ENCODE measurements at regions not wholly inside any gene's neighbourhood (a gene's known extent, or its start where the extent isn't known, plus 50 kb on each side); places are given as distances from the start of the nearest gene placed in this dataset.

- TF ChIP-seq EGR1 (IDR thresholded peaks at IDR 0.05; ENCODE audit: low read depth in 2 of 2) = no peak
- no peak for TF ChIP-seq GABPA (IDR thresholded peaks at IDR 0.05 in 1 of 2, conservative IDR thresholded peaks at IDR 0.05 in 1 of 2)
- no peak for TF ChIP-seq RAD21 (IDR thresholded peaks at IDR 0.05)
- TF ChIP-seq HNF4A (conservative IDR thresholded peaks at IDR 0.05) = no peak
- TF ChIP-seq, protein P1, sequence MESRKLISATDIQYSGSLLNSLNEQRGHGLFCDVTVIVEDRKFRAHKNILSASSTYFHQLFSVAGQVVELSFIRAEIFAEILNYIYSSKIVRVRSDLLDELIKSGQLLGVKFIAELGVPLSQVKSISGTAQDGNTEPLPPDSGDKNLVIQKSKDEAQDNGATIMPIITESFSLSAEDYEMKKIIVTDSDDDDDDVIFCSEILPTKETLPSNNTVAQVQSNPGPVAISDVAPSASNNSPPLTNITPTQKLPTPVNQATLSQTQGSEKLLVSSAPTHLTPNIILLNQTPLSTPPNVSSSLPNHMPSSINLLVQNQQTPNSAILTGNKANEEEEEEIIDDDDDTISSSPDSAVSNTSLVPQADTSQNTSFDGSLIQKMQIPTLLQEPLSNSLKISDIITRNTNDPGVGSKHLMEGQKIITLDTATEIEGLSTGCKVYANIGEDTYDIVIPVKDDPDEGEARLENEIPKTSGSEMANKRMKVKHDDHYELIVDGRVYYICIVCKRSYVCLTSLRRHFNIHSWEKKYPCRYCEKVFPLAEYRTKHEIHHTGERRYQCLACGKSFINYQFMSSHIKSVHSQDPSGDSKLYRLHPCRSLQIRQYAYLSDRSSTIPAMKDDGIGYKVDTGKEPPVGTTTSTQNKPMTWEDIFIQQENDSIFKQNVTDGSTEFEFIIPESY (IDR thresholded peaks at IDR 0.05) = no peak
- no peak for TF ChIP-seq RXRA (IDR thresholded peaks at IDR 0.05)
- TF ChIP-seq SP1 (IDR thresholded peaks at IDR 0.05) = no peak
- no peak for TF ChIP-seq FOXA1 (IDR thresholded peaks at IDR 0.05)
- no peak for TF ChIP-seq FOXA2 (IDR thresholded peaks at IDR 0.05)
- no peak for TF ChIP-seq YY1 (IDR thresholded peaks at IDR 0.05)
- WGBS = 96% methylated on average over 3 of the region's 3 CpGs
- no peaks in the 10 kb centered on the region for H3K9me3 ChIP-seq (ENCODE audit: control insufficient read depth in 4 of 4, low read length in 3 of 4)
- H3K27me3 ChIP-seq (ENCODE audit: control insufficient read depth in 4 of 4, insufficient read depth in 4 of 4, low read length in 3 of 4) = no peaks in the 10 kb centered on the region
- H3K27ac ChIP-seq (ENCODE audit: low read depth in 1 of 2, low read length in 2 of 2) = no peak overlapping the region
- H3K9ac ChIP-seq (ENCODE audit: low read depth in 1 of 2, low read length in 2 of 2) = no peak overlapping the region
- H3K36me3 ChIP-seq (ENCODE audit: control insufficient read depth in 4 of 4, insufficient read depth in 3 of 4, low read depth in 1 of 4, low read length in 3 of 4) = no peaks in the 10 kb centered on the region
- DNase-seq (ENCODE audit: low spot score) = no peak
- H3K4me1 ChIP-seq (ENCODE audit: control insufficient read depth in 4 of 4, insufficient read depth in 4 of 4, low read length in 3 of 4) = no peaks in the 10 kb centered on the region
- no peak overlapping the region for H3K4me3 ChIP-seq (ENCODE audit: low read depth in 1 of 3, low read length in 3 of 3)
Measured at GRCh38 chr15:58346361-58346760, 85.4 kb upstream of the LIPC start.

GRCh38 chr15:58348095-58348812, 83.5 kb upstream of the LIPC start:
- no peaks in the 10 kb centered on the region for H3K36me3 ChIP-seq (ENCODE audit: control insufficient read depth in 4 of 4, insufficient read depth in 3 of 4, low read depth in 1 of 4, low read length in 3 of 4)
- H3K4me1 ChIP-seq (ENCODE audit: control insufficient read depth in 4 of 4, insufficient read depth in 4 of 4, low read length in 3 of 4) = no peaks in the 10 kb centered on the region
- 47% methylated on average over 1 of the region's 1 CpG for WGBS
- no peak overlapping the region for H3K27ac ChIP-seq (ENCODE audit: low read depth in 1 of 2, low read length in 2 of 2)
- DNase-seq (ENCODE audit: low spot score) = no peak
- TF ChIP-seq YY1 (IDR thresholded peaks at IDR 0.05) (no peak), RAD21 (IDR thresholded peaks at IDR 0.05) (no peak), REST (IDR thresholded peaks at IDR 0.05) (no peak), JUND (IDR thresholded peaks at IDR 0.05) (no peak), EGR1 (IDR thresholded peaks at IDR 0.05; ENCODE audit: low read depth in 2 of 2) (no peak), TAF1 (conservative IDR thresholded peaks at IDR 0.05) (no peak), RXRA (IDR thresholded peaks at IDR 0.05) (no peak), SP1 (IDR thresholded peaks at IDR 0.05) (no peak), MAX (IDR thresholded peaks at IDR 0.05) (no peak), NR2F2 (IDR thresholded peaks at IDR 0.05) (no peak), HNF4A (conservative IDR thresholded peaks at IDR 0.05) (no peak), FOXA1 (IDR thresholded peaks at IDR 0.05) (no peak)
- TF ChIP-seq, protein P2, sequence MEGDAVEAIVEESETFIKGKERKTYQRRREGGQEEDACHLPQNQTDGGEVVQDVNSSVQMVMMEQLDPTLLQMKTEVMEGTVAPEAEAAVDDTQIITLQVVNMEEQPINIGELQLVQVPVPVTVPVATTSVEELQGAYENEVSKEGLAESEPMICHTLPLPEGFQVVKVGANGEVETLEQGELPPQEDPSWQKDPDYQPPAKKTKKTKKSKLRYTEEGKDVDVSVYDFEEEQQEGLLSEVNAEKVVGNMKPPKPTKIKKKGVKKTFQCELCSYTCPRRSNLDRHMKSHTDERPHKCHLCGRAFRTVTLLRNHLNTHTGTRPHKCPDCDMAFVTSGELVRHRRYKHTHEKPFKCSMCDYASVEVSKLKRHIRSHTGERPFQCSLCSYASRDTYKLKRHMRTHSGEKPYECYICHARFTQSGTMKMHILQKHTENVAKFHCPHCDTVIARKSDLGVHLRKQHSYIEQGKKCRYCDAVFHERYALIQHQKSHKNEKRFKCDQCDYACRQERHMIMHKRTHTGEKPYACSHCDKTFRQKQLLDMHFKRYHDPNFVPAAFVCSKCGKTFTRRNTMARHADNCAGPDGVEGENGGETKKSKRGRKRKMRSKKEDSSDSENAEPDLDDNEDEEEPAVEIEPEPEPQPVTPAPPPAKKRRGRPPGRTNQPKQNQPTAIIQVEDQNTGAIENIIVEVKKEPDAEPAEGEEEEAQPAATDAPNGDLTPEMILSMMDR (IDR thresholded peaks at IDR 0.05; ENCODE audit: low read depth, low read length, missing input control) = no peak
- no peaks in the 10 kb centered on the region for H3K9me3 ChIP-seq (ENCODE audit: control insufficient read depth in 4 of 4, low read length in 3 of 4)
- H3K9ac ChIP-seq (ENCODE audit: low read depth in 1 of 2, low read length in 2 of 2) = no peak overlapping the region
- H3K4me3 ChIP-seq (ENCODE audit: low read depth in 1 of 3, low read length in 3 of 3) = no peak overlapping the region
- no peaks in the 10 kb centered on the region for H3K27me3 ChIP-seq (ENCODE audit: control insufficient read depth in 4 of 4, insufficient read depth in 4 of 4, low read length in 3 of 4)

All from liver (tissue), 8 donors.